Adrenal gland (tissue), 5 donors: ENCODE measurements at regions not wholly inside any gene's neighbourhood (a gene's known extent, or its start where the extent isn't known, plus 50 kb on each side); places are given as distances from the start of the nearest gene placed in this dataset.

Experiments
- POLR2A ChIP-seq, 2 donors: fragments of 450-650 bp; IDR thresholded peaks; one replicate each; pipeline ENCODE4 v1.6.1; 2017; ENCODE audit warnings: antibody characterized with exemption in 2 of 2, mild to moderate bottlenecking in 2 of 2, moderate library complexity in 1 of 2
- TF ChIP-seq, protein P1 (sequence below), 6 experiments: fragments of 450-650 bp in 4 of 6; fragments of 200-600 bp in 2 of 6; sonication (generic) in 1 of 6; IDR thresholded peaks; 1 replicate in 5 of 6; 2 replicates in 1 of 6; pipeline versions ENCODE4 v1.5.1 to v1.8.0; 2016 to 2021; ENCODE audit warnings: antibody characterized with exemption in 6 of 6, mild to moderate bottlenecking in 2 of 6, moderate library complexity in 1 of 6
- donor health status: DM: no; HTN: no; CAD: no.

DNA sequence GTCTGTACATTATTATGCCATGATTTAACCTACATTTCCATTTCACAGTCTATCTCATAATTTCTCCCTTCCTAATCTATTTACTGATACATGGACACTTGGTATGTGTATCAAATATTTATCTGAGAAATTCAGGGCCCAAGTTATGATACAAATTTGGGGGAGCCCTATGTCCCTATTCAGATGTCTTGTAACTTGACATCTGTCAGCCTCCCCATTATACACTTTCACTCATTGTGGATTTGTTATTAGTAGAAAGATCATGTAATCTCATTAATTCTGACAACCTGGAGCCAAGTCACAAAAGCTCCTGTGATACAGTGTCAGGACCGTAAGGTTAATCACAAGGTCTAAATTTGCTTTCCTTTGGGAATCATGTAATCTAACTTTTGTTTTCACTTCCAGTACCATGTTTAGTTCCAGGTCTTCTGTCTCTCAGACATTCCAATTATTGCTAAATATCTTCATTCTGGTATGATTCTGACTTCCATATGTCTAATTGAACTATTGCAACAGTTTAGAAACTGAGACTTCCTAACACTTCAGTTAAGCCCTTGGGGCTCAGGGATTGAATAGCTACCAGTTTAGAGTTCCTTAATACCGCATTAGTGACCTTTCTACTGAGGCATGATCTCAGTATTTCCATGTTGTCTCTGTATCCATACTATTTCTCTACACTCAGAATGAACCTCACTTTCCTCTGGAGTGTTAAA, 182.9 kb upstream of the NUDT12 start:
- TF ChIP-seq POLR2A (IDR thresholded peaks at IDR 0.05), result no peak
- TF ChIP-seq, protein P1, sequence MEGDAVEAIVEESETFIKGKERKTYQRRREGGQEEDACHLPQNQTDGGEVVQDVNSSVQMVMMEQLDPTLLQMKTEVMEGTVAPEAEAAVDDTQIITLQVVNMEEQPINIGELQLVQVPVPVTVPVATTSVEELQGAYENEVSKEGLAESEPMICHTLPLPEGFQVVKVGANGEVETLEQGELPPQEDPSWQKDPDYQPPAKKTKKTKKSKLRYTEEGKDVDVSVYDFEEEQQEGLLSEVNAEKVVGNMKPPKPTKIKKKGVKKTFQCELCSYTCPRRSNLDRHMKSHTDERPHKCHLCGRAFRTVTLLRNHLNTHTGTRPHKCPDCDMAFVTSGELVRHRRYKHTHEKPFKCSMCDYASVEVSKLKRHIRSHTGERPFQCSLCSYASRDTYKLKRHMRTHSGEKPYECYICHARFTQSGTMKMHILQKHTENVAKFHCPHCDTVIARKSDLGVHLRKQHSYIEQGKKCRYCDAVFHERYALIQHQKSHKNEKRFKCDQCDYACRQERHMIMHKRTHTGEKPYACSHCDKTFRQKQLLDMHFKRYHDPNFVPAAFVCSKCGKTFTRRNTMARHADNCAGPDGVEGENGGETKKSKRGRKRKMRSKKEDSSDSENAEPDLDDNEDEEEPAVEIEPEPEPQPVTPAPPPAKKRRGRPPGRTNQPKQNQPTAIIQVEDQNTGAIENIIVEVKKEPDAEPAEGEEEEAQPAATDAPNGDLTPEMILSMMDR (IDR thresholded peaks at IDR 0.05), result no peak
